DND-41 (cell line): ENCODE measurements at regions not wholly inside any gene's neighbourhood (a gene's known extent, or its start where the extent isn't known, plus 50 kb on each side); places are given as distances from the start of the nearest gene placed in this dataset.

Experiments
- ATAC-seq: fragments of 200-7000 bp; cut with Tn5 transposase; 3 replicates; pipeline ENCODE4 v1.9.1; 2021; ENCODE audit warnings: low read depth; ENCODE audit not compliant: insufficient read depth
- DNase-seq: peaks from one replicate; pipeline ENCODE4 v3.0.0-alpha.2; 2020
- H2AFZ ChIP-seq: 2 replicates; pipeline ENCODE4 v1.6.0; 2012; ENCODE audit warnings: low read depth, low read length
- H3K27ac ChIP-seq: 2 replicates; pipeline ENCODE4 v1.5.1; 2012; ENCODE audit warnings: low read length, inconsistent platforms
- H3K27me3 ChIP-seq: fragments of 200-600 bp; sonication (generic); 2 replicates; pipeline ENCODE4 v1.6.0; 2012; ENCODE audit warnings: low read length, mild to moderate bottlenecking, inconsistent platforms; ENCODE audit not compliant: insufficient read depth, poor library complexity
- H3K36me3 ChIP-seq: 2 replicates; pipeline ENCODE4 v1.5.1; 2012; ENCODE audit warnings: low read length, inconsistent platforms; ENCODE audit not compliant: insufficient read depth
- H3K4me1 ChIP-seq: 2 replicates; pipeline ENCODE4 v1.5.1; 2012; ENCODE audit warnings: mild to moderate bottlenecking, low read length; ENCODE audit not compliant: insufficient read depth
- H3K4me2 ChIP-seq: 2 replicates; pipeline ENCODE4 v1.6.0; 2012; ENCODE audit warnings: mild to moderate bottlenecking, moderate library complexity, low read length, inconsistent platforms; ENCODE audit not compliant: insufficient read depth
- H3K4me3 ChIP-seq, 2 experiments: fragments of 200-600 bp in 1 of 2; shearing (Covaris generic) in 1 of 2; 2 replicates each; pipeline ENCODE4 v1.5.1; 2012 to 2016; ENCODE audit warnings: inconsistent platforms in 2 of 2, low read length in 2 of 2, mild to moderate bottlenecking in 2 of 2, low read depth in 1 of 2, moderate library complexity in 1 of 2
- H3K79me2 ChIP-seq: 2 replicates; pipeline ENCODE4 v1.6.0; 2012; ENCODE audit warnings: low read length, inconsistent platforms; ENCODE audit not compliant: insufficient read depth
- H3K9ac ChIP-seq: 2 replicates; pipeline ENCODE4 v1.6.0; 2012; ENCODE audit warnings: low read depth, mild to moderate bottlenecking, inconsistent platforms, low read length, moderate library complexity
- H3K9me3 ChIP-seq: 2 replicates; pipeline ENCODE4 v1.5.1; 2012; ENCODE audit warnings: low read length, moderate library complexity, mild to moderate bottlenecking, inconsistent platforms; ENCODE audit not compliant: insufficient read depth, severe bottlenecking
- H4K20me1 ChIP-seq: 2 replicates; pipeline ENCODE4 v1.6.0; 2012; ENCODE audit warnings: low read length; ENCODE audit not compliant: insufficient read depth
- EZH2 ChIP-seq: IDR thresholded peaks from 3 replicates; pipeline ENCODE4 v1.6.1; 2012; ENCODE audit warnings: borderline replicate concordance, low read depth, mild to moderate bottlenecking, moderate library complexity, low read length, inconsistent platforms; ENCODE audit not compliant: severe bottlenecking
- TF ChIP-seq, protein P1 (sequence below): IDR thresholded peaks from 2 replicates; pipeline ENCODE4 v1.5.1; 2012; ENCODE audit warnings: borderline replicate concordance, low read length, moderate library complexity, mild to moderate bottlenecking; ENCODE audit not compliant: poor library complexity, severe bottlenecking; ENCODE audit errors: extremely low read depth

DNA sequence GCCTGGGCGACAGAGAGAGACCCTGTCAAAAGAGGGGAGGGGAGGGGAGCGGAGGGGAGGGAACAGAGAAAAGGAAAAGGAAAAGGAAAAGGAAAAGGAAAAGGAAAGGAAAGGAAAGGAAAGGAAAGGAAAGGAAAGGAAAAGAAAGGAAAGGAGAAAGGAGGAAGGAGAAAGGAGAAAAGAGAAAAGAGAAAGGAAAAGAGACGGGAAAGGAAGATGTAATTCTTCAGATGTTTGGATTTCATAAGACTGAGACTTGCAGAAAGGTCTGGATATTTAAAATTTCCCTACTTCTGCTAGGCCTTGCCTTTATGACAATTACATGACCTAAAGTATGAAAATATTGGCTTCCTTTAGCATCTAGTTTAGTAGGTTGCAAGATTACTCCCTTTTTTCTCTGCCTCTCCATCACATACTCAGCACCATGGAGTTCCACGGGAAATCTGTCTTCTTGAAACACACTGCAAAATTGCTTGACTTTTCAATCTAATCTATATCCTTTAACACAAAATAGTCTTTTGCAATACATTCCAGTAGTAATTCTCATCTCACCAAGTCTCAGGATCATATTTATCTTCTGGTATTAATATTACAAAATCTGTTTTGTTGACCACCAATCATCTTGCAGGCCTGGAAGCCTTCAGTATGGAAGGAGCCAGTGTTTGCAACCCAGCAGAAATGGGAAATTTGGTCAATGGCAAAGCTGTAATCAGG lies 383.5 kb downstream of the ZEB2 start:
- Histone ChIP-seq H3K4me2 (no peak overlapping the region), H3K36me3 (no peaks in the 10 kb centered on the region), H3K9me3 (no peaks in the 10 kb centered on the region), H3K27me3 (no peaks in the 10 kb centered on the region), H3K9ac (no peak overlapping the region), H4K20me1 (no peaks in the 10 kb centered on the region), H3K4me3 (no peak overlapping the region), H3K79me2 (no peaks in the 10 kb centered on the region), H3K4me1 (no peaks in the 10 kb centered on the region), H2AFZ (no peak overlapping the region), H3K27ac (no peak overlapping the region)
- no peak for TF ChIP-seq EZH2
- TF ChIP-seq, protein P1, sequence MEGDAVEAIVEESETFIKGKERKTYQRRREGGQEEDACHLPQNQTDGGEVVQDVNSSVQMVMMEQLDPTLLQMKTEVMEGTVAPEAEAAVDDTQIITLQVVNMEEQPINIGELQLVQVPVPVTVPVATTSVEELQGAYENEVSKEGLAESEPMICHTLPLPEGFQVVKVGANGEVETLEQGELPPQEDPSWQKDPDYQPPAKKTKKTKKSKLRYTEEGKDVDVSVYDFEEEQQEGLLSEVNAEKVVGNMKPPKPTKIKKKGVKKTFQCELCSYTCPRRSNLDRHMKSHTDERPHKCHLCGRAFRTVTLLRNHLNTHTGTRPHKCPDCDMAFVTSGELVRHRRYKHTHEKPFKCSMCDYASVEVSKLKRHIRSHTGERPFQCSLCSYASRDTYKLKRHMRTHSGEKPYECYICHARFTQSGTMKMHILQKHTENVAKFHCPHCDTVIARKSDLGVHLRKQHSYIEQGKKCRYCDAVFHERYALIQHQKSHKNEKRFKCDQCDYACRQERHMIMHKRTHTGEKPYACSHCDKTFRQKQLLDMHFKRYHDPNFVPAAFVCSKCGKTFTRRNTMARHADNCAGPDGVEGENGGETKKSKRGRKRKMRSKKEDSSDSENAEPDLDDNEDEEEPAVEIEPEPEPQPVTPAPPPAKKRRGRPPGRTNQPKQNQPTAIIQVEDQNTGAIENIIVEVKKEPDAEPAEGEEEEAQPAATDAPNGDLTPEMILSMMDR: no peak
- no peak for ATAC-seq
- no peak for DNase-seq

DNA sequence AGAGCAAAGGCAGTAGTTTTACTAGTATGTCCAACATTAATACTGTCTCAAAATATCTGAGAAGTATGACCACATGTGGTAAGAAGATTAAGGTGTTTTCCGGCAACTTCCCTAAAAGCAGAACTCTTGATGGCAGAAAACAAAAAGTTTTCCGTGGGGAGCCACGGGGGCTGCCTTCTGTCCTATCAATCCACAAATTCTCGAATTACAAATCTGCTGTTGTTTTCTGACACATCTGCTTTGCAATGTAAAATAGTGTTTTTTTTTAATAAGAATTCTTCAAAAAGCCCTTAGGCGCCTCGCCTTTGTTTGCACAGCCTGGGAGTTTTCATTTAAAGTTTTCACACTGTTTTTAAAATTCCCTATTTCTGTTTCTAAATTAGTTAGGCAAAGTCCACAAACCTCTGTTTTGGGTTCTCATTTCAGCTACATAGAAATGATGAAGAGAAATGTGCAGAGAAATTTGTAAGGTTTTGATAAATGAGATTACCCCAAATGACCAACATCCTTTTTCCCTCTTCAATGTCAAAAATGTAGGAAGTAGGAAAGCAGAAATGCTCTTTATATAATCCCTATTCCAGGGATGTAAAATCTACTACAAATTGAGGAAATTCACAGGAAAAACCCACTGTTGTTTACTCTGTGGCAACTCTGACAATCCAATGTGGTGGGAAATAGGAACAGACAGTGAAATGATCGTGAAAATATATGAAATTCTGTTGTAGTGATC lies 385.8 kb downstream of the ZEB2 start:
- no peak for ATAC-seq
- no peak overlapping the region for H2AFZ ChIP-seq
- H3K4me3 ChIP-seq: no peak overlapping the region
- no peaks in the 10 kb centered on the region for H3K27me3 ChIP-seq
- no peaks in the 10 kb centered on the region for H3K79me2 ChIP-seq
- no peak for TF ChIP-seq EZH2
- TF ChIP-seq, protein P1: no peak
- no peak overlapping the region for H3K27ac ChIP-seq
- no peaks in the 10 kb centered on the region for H3K9me3 ChIP-seq
- no peaks in the 10 kb centered on the region for H3K4me1 ChIP-seq
- H3K4me2 ChIP-seq: no peak overlapping the region
- no peaks in the 10 kb centered on the region for H3K36me3 ChIP-seq
- no peak for DNase-seq
- H3K9ac ChIP-seq: no peak overlapping the region
- H4K20me1 ChIP-seq: no peaks in the 10 kb centered on the region

DNA sequence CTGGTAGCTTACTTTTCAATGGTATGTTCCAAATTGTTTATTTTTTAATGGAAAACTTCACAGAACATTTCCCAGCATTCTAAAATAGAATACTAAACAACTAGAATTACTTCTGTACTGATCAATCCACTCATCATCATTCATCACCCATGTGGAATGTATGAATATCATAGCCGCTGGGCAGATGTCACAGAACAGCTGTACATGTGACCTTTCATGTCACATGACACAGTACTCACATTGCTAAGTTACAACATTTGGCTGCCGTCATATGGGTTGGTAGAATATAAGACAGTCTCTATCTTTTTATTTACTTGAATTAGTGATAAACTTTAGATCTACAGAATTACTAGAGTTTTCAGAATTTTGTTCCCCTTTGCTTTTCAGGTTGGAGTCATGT lies 387.6 kb downstream of the ZEB2 start:
- no peak overlapping the region for H3K4me3 ChIP-seq
- H3K9me3 ChIP-seq: no peaks in the 10 kb centered on the region
- no peaks in the 10 kb centered on the region for H3K27me3 ChIP-seq
- H2AFZ ChIP-seq: no peak overlapping the region
- no peak overlapping the region for H3K4me2 ChIP-seq
- H3K79me2 ChIP-seq: no peaks in the 10 kb centered on the region
- H3K9ac ChIP-seq: no peak overlapping the region
- ATAC-seq (no peak), DNase-seq (no peak)
- no peak for TF ChIP-seq EZH2
- TF ChIP-seq, protein P1: no peak
- no peaks in the 10 kb centered on the region for H4K20me1 ChIP-seq
- H3K4me1 ChIP-seq: no peaks in the 10 kb centered on the region
- H3K27ac ChIP-seq: no peak overlapping the region
- no peaks in the 10 kb centered on the region for H3K36me3 ChIP-seq
